ENCODE measurements at regions not wholly inside any gene's neighbourhood (a gene's known extent, or its start where the extent isn't known, plus 50 kb on each side); places are given as distances from the start of the nearest gene placed in this dataset.

- TF ChIP-seq ZNF274 (IDR thresholded peaks at IDR 0.05; ENCODE audit: low read depth, low read length) = no peak
- no peak overlapping the region for H3K4me3 ChIP-seq (ENCODE audit: low read length)
These were observed 870.2 kb downstream of the EFNB2 start for GRCh38 chr13:105665284-105665683.

- no peak overlapping the region for H3K4me3 ChIP-seq (ENCODE audit: low read length)
- no peak for TF ChIP-seq ZNF274 (IDR thresholded peaks at IDR 0.05; ENCODE audit: low read depth, low read length)
These were observed 872.3 kb downstream of the EFNB2 start for GRCh38 chr13:105663182-105663581.

- no peak for TF ChIP-seq ZNF274 (IDR thresholded peaks at IDR 0.05; ENCODE audit: low read depth, low read length)
- H3K4me3 ChIP-seq (ENCODE audit: low read length) = no peak overlapping the region
These were observed 874.9 kb downstream of the EFNB2 start for GRCh38 chr13:105660561-105660960.

- no peak overlapping the region for H3K4me3 ChIP-seq (ENCODE audit: low read length)
- no peak for TF ChIP-seq ZNF274 (IDR thresholded peaks at IDR 0.05; ENCODE audit: low read depth, low read length)
These were observed 877.0 kb downstream of the EFNB2 start for GRCh38 chr13:105658431-105658830.

GRCh38 chr13:105655046-105655445, 880.4 kb downstream of the EFNB2 start:
- H3K4me3 ChIP-seq (ENCODE audit: low read length) = no peak overlapping the region
- TF ChIP-seq ZNF274 (IDR thresholded peaks at IDR 0.05; ENCODE audit: low read depth, low read length) = no peak

GRCh38 chr13:105643966-105644365, 891.5 kb downstream of the EFNB2 start:
- H3K4me3 ChIP-seq (ENCODE audit: low read length) = no peak overlapping the region
- TF ChIP-seq ZNF274 (IDR thresholded peaks at IDR 0.05; ENCODE audit: low read depth, low read length) = no peak

- H3K4me3 ChIP-seq (ENCODE audit: low read length) = no peak overlapping the region
- TF ChIP-seq ZNF274 (IDR thresholded peaks at IDR 0.05; ENCODE audit: low read depth, low read length) = no peak
These were observed 892.9 kb downstream of the EFNB2 start for GRCh38 chr13:105642511-105642958.

GRCh38 chr13:105641121-105641520, 894.3 kb downstream of the EFNB2 start:
- TF ChIP-seq ZNF274 (IDR thresholded peaks at IDR 0.05; ENCODE audit: low read depth, low read length) = no peak

GRCh38 chr13:105638426-105638825, 897.0 kb downstream of the EFNB2 start:
- no peak overlapping the region for H3K4me3 ChIP-seq (ENCODE audit: low read length)
- no peak for TF ChIP-seq ZNF274 (IDR thresholded peaks at IDR 0.05; ENCODE audit: low read depth, low read length)

More at GRCh38 chr13:105641121-105641520, 894.3 kb downstream of the EFNB2 start:
- no peak overlapping the region for H3K4me3 ChIP-seq (ENCODE audit: low read length)

GRCh38 chr13:105634059-105634458, 901.4 kb downstream of the EFNB2 start:
- no peak for TF ChIP-seq ZNF274 (IDR thresholded peaks at IDR 0.05; ENCODE audit: low read depth, low read length)
- no peak overlapping the region for H3K4me3 ChIP-seq (ENCODE audit: low read length)

GRCh38 chr13:105630431-105630830, 905.0 kb downstream of the EFNB2 start:
- TF ChIP-seq ZNF274 (IDR thresholded peaks at IDR 0.05; ENCODE audit: low read depth, low read length) = no peak
- H3K4me3 ChIP-seq (ENCODE audit: low read length) = no peak overlapping the region

- H3K4me3 ChIP-seq (ENCODE audit: low read length) = no peak overlapping the region
- no peak for TF ChIP-seq ZNF274 (IDR thresholded peaks at IDR 0.05; ENCODE audit: low read depth, low read length)
These were observed 908.2 kb downstream of the EFNB2 start for GRCh38 chr13:105627270-105627669.

GRCh38 chr13:105625691-105626090, 909.8 kb downstream of the EFNB2 start:
- TF ChIP-seq ZNF274 (IDR thresholded peaks at IDR 0.05; ENCODE audit: low read depth, low read length) = no peak
- H3K4me3 ChIP-seq (ENCODE audit: low read length) = no peak overlapping the region

GRCh38 chr13:105616333-105617075, 919.0 kb downstream of the EFNB2 start:
- no peak for TF ChIP-seq ZNF274 (IDR thresholded peaks at IDR 0.05; ENCODE audit: low read depth, low read length)
- no peak overlapping the region for H3K4me3 ChIP-seq (ENCODE audit: low read length)

GRCh38 chr13:105612541-105612940, 922.9 kb downstream of the EFNB2 start:
- TF ChIP-seq ZNF274 (IDR thresholded peaks at IDR 0.05; ENCODE audit: low read depth, low read length) = no peak
- H3K4me3 ChIP-seq (ENCODE audit: low read length) = no peak overlapping the region

GRCh38 chr13:105611424-105611823, 924.0 kb downstream of the EFNB2 start:
- H3K4me3 ChIP-seq (ENCODE audit: low read length) = no peak overlapping the region
- TF ChIP-seq ZNF274 (IDR thresholded peaks at IDR 0.05; ENCODE audit: low read depth, low read length) = no peak

Measured in GM08714 (cell line).